ENCODE measurements at regions not wholly inside any gene's neighbourhood (a gene's known extent, or its start where the extent isn't known, plus 50 kb on each side); places are given as distances from the start of the nearest gene placed in this dataset.

GRCh38 chr7:106756884-106757283 is 95.9 kb upstream of the CCDC71L start (continued):
- TF ChIP-seq KAT7 (CRISPR knock-in tag; IDR thresholded peaks at IDR 0.05; ENCODE audit: borderline replicate concordance) (no peak), ZSCAN18 (CRISPR knock-in tag; IDR thresholded peaks at IDR 0.05) (no peak), RELA (CRISPR knock-in tag; IDR thresholded peaks at IDR 0.05; ENCODE audit: borderline replicate concordance) (no peak), ZNF121 (CRISPR knock-in tag; IDR thresholded peaks at IDR 0.05) (no peak), NR3C1 (CRISPR knock-in tag; conservative IDR thresholded peaks at IDR 0.05; ENCODE audit: low read depth) (no peak), TP53 (CRISPR knock-in tag; IDR thresholded peaks at IDR 0.05) (no peak), SMAD3 (CRISPR knock-in tag; IDR thresholded peaks at IDR 0.05; ENCODE audit: borderline replicate concordance) (no peak), GRHL2 (CRISPR knock-in tag; IDR thresholded peaks at IDR 0.05; ENCODE audit: insufficient replicate concordance, severe bottlenecking) (no peak), AFF4 (CRISPR knock-in tag; IDR thresholded peaks at IDR 0.05; ENCODE audit: borderline replicate concordance) (no peak), JUN (CRISPR knock-in tag; IDR thresholded peaks at IDR 0.05) (no peak), CREM (CRISPR knock-in tag; IDR thresholded peaks at IDR 0.05) (no peak), PREB (CRISPR knock-in tag; IDR thresholded peaks at IDR 0.05; ENCODE audit: borderline replicate concordance) (no peak), PRRX2 (CRISPR knock-in tag; IDR thresholded peaks at IDR 0.05) (no peak)

- no peak for DNase-seq (ENCODE audit: low spot score)
- CTCF ChIA-PET = interaction anchor here (1.0 kb wide), 1 partner anchor 21 kb away, joined by 4 read pairs; no protein-coding TSS in a partner anchor
- ATAC-seq = no peak
- Mint-ChIP-seq H3K4me3 (no peak overlapping the region), H3K9me3 (peaks cover 43% of the 10 kb centered on the region), H3K27ac (no peak overlapping the region), H3K36me3 (peaks cover 35% of the 10 kb centered on the region), H3K4me1 (peaks cover 4% of the 10 kb centered on the region; the same call in 1 of the 2 replicates), H3K27me3 (ENCODE audit: low read depth) (no peaks in the 10 kb centered on the region)
- POLR2A ChIA-PET = interaction anchor here (0.6 kb wide), 1 partner anchor 495 kb away, joined by 3 read pairs; no protein-coding TSS in a partner anchor
- no peak for TF ChIP-seq NFYB (CRISPR knock-in tag; conservative IDR thresholded peaks at IDR 0.05; ENCODE audit: low read depth)
- TF ChIP-seq ARID4B (CRISPR knock-in tag; IDR thresholded peaks at IDR 0.05; ENCODE audit: borderline replicate concordance) = no peak
- TF ChIP-seq SMAD4 (CRISPR knock-in tag; IDR thresholded peaks at IDR 0.05) = no peak
- TF ChIP-seq TCF7 (CRISPR knock-in tag; IDR thresholded peaks at IDR 0.05; ENCODE audit: low read depth) = no peak
- no peak for TF ChIP-seq ZNF281 (CRISPR knock-in tag; IDR thresholded peaks at IDR 0.05)
- TF ChIP-seq AR (CRISPR knock-in tag; IDR thresholded peaks at IDR 0.05) = no peak
- no peak for TF ChIP-seq ZNF263 (CRISPR knock-in tag; IDR thresholded peaks at IDR 0.05; ENCODE audit: low read depth)
- no peak for TF ChIP-seq ATF1 (CRISPR knock-in tag; IDR thresholded peaks at IDR 0.05)
Observed at GRCh38 chr7:106757846-106758245, 96.9 kb upstream of the CCDC71L start.
